Midbrain (tissue), 1 donor: ENCODE measurements at regions not wholly inside any gene's neighbourhood (a gene's known extent, or its start where the extent isn't known, plus 50 kb on each side); places are given as distances from the start of the nearest gene placed in this dataset.

Source experiments
- DNase-seq: peaks from one replicate; lab custom pipeline; 2025; lab: John Stamatoyannopoulos, UW

GRCh38 chr6:30396833-30397479 lies 52.0 kb downstream of the RPP21 start:
- DNase-seq, result peak; percentile 58

GRCh38 chr6:30397697-30398096 lies 52.7 kb downstream of the RPP21 start:
- DNase-seq, result no peak

- DNase-seq, result no peak
Measured at GRCh38 chr6:30399390-30400058, 54.6 kb downstream of the RPP21 start.

- no peak for DNase-seq
Measured at GRCh38 chr6:30405934-30406333, 61.0 kb downstream of the RPP21 start.

GRCh38 chr6:30409184-30409583 lies 64.2 kb downstream of the RPP21 start:
- no peak for DNase-seq

GRCh38 chr6:30411515-30412207 lies 66.7 kb downstream of the RPP21 start:
- peak; percentile 43 for DNase-seq

GRCh38 chr6:30418448-30418847 lies 70.9 kb upstream of the HLA-E start:
- DNase-seq, result no peak

GRCh38 chr6:30424549-30424948 lies 64.8 kb upstream of the HLA-E start:
- DNase-seq, result no peak
